Activated gamma-delta T cell (primary cell): ENCODE measurements at regions not wholly inside any gene's neighbourhood (a gene's known extent, or its start where the extent isn't known, plus 50 kb on each side); places are given as distances from the start of the nearest gene placed in this dataset.

Experiments used
- DNase-seq: peaks from one replicate; lab custom pipeline; 2025; lab: John Stamatoyannopoulos, UW

DNA sequence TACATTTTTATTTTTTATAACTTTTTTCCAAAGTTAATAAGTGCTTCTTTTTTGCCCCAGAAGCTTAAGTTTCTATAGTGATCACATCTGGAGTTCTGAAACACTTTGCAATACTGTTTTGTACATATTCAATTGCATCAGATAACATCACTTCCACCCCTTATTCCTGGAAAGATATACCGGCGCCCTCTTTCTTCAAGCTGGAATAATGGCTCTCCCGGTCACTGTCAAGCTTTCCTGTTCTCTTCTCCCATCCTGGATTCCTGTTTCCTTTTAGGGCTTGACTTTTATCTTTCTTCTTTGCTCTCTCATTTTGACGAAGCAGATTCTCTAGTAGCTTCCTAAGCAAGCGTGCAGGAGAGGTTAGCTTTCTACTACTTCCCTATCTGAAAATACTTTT is 1866.8 kb downstream of the MRPL39 start:
- DNase-seq, result no peak

DNA sequence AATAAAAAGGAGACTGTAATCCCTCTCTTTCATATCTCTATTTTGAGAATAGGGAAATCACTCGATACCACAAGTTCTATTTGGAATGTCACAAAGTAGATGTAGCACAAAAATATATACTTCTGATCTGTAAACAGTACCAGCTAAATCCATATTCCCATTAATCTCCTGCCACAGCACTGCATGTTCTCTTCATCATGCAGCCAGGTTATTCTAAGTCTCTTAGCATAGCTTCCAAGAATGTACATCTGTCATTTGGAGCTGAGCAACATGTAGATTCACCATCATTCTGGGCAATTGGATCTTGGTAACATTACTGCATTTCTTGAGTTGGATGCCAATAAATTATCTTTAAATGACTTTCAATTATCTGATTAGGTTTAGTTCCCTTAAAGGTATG is 1874.5 kb downstream of the MRPL39 start:
- no peak for DNase-seq

DNA sequence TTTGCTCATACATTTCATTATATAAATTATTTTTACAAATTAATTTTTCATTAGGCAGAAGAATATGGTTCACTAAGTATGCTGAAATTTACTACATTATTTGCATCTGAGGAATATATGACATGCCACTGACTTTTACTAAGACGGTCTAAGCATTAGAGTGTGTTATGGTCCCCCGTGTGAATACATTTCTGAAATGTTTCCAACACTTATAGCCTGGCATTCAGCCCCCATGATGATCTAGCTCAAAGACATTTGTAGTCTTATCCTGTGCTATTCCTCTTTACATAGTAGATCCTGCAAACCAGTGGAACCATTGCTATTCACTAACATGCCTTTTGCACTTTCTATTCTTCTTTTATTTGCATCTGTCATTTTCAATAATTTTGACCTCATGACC is 1878.0 kb downstream of the MRPL39 start:
- DNase-seq, result no peak

DNA sequence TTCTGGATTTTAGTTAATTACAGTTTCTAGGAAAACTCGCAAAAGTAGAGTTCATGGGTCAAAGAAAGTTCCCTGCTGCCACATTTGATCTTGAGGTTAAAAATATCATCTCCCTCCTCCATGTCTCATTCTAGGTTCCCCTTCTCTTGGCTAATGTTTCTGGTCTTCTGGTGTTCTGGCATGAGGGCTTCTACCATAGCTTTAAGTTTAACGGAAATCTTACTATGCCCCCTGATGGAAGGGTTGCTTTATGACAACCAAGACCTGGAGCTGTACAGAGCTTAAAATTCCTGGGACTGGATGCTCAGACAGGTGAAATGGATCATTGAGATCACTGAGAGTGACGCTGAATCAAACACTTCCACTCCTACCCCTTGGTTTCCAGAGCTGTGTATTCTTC is 1881.7 kb downstream of the MRPL39 start:
- no peak for DNase-seq

DNA sequence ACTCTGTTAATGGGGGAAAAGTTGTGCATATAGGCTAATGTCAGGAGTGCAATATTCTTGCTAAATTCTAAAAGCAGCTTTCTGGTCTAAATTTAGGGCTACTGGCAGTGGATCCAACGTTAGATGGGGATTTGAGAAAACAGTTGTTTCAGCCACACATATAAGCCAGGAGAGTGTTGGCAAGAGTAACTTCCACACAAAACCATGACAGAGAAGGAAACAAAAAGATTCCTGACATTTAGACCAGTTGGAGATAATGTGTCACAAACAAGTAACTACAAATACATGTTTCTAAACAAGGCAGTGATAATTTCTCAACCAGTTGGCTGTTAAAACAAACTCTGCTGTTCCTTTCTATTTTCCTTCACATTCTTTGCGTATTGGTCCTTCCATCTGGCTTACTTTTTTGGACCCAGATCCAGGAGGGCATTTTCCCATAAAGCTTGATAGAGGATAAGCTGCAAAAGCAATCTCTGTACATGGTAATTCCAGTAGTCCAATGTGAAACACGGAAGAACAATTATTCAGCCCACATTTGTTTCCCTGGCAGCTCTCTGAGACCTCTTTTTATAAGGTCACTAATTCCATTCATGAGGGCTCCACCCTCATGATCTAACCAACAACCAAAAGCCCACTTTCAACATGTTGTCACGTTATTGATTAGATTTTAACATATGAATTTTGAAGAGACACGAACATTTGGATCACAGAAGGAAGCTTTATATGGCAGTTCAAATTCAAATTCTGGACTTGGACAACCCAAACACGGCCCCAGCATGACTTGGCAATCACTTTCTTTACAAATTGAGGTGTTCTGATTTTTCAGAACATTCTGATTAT is 1888.6 kb downstream of the MRPL39 start:
- DNase-seq, result no peak

DNA sequence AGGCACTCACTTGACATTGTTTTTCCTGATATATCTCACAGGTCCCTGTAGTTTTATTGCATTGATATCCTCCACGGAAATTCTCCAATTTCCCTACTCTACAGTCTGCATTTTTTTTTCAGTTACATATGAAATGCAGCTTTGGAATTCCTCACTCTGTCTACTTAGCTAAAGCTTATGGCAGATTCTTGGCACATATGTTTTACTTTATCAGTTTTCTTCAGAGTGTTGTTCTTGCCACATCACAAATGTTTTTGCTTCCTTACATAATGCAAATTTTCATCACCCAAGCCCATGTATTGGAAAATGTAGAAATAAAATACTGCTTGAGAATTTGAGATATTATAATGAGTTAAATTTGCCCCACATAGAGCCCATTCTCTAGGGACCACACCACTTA is 1895.1 kb downstream of the MRPL39 start:
- no peak for DNase-seq

DNA sequence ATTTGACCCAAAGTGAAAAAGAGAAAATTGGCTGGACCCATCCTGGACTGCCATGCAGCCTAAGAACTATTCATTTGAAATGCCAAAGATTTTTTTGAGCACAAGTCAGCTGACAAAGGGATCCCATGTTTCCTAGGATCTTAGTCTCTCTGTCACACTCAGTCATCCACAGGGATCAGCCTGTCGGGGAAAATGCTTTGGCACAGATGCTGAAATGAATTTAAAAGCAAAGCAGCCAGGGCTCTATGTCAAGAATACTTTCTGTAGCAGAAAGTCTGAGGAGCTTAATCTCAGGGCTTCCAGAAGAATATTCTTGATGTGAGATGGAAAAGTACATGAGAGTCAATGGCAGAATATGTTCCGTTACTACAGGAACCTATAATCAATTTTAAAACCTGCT is 1900.8 kb downstream of the MRPL39 start:
- DNase-seq, result no peak

DNA sequence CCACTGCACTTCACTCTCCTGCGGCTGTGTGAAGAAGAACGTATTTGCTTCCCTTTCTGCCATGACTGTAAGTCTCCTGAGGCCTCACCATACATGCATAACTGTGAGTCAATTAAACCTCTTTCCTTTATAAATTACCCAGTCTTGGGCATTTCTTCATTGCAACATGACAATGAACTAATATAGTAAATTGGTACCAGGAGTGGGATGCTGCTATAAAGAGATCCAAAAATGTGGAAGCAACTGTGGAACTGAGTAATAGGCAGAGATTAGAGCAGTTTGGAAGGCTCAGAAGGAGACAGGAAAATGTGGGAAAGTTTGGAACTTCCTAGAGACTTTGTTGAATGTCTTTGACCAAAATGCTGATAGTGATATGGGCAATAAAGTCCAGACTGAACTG is 1907.9 kb downstream of the MRPL39 start:
- DNase-seq, result no peak

DNA sequence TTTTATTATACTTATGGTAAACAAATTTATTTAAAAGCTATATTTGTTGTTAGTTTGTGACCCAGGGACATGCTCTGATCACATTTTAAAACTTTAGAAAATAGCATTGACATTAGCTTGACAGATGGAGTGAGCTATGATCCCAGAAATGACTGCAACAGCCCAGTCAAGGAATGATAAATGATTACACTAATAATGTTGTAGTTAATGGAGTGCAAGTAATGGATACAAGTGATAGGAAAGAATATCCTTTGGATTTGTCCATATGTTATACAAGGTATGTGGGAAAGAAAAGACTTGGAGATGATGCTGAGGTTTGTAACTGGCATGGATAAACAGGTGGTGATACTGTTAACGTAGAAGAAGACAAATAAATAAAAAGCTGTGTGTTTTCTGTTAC is 1908.7 kb downstream of the MRPL39 start:
- no peak for DNase-seq

DNA sequence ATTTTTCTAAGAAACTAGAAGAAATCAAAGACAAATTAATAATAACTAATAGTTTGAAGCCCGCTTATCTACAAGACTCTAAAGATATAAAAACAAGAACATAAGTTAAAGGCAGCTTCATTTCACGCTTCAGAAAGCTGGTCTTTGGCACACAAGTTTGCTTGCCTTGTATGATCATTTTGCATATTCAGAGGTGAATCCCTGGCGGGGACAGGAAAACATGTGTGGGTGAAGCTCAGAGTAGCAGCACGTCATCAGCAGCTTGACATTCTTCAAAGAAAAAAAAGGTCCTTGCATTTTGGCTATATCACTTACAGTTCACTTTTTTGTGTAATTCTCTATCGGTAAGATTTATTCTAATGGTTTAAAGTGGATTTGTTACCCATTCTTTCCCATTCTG is 1911.8 kb downstream of the MRPL39 start:
- DNase-seq, result no peak

DNA sequence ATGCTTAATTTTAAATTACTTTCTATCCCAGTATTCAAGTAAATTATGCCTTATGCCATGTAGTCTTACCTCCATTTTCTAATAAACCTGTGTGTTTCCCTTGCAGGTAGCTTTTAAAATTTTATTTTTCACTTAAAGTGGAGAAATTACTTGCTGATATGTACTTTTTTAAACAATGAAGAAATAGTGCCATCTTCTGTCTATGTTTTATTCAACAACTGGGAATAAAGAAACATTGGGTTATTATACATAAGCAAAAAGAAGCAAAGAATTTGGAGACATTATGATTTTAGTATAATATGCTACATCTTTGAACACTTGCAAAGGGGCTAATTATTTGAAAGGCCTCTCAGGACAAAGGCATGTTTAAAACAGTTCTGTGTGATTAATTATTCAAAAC is 1912.9 kb downstream of the MRPL39 start:
- DNase-seq, result no peak

DNA sequence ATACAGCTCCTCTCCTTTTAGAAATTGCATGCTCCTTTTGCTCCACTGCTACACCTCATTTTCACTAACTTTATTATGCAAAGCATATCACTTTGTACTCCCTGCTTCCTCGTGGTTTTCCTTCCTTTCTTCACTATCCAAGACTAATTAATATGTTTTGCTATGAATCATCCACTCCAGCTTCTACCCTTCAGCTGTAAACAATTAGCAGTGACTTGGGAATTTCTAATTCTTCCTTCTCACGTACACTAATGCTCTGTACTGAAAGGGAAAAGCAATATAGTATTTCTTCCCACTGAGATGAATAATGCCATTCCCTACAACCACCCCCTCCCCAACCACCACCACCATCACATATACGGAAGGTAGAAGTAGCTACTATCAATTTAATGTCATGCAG is 1917.0 kb downstream of the MRPL39 start:
- no peak for DNase-seq

DNA sequence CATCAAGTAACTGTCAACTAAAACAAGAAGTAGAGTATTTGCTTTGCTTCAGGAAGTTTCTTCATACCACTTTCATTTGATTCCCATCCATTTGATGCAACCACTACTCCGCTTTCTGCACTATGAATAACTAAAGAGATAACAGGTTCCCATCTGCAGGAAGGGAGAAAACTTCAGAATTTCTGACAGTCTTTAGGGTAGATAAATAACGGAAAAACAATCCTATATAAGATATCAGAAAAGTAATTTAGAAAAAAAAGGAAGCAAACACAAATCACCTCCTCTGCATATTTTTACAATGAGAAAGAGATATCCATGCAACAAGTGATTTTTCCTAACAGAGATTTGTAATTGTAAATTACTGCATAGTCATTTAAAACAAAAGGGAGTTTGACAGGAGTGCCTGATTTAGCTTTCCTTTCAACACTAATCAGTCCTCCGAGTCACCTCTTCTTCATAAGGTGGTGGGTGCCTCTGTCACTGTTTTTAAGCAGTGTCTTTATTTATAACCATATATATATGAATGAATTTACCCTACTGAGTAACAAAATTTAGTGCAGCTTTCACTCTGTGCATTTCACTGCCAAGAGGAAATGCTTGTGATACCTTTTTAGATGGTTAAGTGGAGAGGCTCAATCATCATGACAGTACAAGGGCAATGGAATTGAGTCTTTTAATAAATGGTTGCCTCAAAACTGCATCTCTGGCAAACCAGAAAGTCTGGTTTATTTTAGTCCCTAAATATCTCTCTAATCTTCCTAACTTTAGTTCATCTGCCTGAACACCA is 1920.4 kb downstream of the MRPL39 start:
- no peak for DNase-seq

DNA sequence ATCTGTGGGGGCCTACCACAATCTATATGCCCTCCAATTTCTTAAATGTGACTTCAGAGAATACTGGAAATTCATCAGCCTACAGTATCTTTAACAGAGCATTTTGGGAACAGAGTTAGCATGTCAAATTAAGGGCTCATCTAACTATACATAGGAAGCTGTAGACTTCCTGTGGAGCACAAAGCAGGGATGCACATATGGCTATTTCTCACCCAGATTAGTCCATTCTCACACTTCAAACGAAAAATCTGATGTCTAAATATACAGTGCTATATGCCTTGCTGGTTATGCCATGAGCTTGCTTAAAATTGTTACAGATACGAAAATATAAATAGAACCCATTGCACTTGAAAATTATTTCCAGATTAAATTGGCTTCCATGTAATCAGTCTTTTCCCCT is 1922.8 kb downstream of the MRPL39 start:
- DNase-seq, result no peak

DNA sequence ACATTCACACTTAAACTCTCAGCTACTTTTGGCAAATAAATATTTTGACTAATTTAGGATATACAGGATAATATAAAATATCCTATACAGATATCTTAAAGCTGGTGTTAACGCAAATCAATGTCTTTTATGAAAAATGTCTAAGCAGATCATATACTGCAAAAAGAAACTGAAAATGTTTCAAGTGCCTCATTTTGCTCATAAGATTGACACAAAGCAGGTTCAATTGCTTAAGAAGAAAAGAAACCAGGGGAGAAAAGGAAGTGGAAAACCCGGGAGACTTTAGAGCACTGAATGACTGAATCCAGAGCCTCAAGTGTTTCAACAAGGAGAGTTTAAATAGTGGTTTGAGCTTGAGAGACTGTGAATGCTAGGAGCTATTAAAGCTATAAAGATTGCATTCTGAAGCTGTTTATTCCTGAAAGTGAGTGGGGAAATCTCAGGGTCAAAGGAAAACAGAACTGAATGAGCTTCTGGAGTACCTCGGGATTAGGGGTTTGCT is 1943.0 kb downstream of the MRPL39 start:
- no peak for DNase-seq

DNA sequence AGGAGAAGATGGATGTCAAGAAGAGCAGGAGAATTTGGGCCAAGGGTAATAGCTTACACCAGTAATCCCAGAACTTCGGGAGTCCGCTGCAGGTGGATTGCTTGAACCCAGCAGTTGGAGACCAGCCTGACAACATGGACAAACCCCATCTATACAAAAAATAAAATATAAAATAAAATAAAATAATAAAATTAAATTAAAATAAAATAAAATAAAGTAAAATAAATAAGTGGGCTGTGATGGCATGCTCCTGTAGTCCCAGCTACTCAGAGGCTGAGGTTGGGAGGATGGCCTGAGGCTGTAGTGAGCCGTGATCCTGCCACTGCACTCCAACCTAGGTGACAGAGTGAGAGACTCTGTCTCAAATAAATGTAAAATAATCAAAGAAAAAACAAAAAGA is 1946.7 kb downstream of the MRPL39 start:
- DNase-seq, result no peak

DNA sequence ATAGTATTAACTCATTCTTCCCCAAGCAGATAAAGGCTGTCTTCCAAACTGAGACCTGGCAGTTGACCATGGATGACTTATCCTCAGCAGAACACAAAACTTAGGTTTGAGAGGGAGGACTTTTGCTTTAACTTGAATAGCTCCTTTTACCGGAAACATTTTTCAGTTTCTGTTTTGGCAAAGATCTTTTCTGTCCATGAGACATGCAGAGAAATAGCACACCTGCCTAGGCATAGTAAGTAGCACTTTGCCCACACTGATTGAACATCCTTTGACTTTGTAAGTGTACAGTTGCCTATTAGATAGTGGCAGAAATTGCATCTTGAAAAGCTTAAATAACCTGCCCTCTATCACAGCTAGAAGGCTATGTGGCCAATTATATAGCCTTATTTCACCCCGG is 1962.5 kb downstream of the MRPL39 start:
- DNase-seq, result no peak

DNA sequence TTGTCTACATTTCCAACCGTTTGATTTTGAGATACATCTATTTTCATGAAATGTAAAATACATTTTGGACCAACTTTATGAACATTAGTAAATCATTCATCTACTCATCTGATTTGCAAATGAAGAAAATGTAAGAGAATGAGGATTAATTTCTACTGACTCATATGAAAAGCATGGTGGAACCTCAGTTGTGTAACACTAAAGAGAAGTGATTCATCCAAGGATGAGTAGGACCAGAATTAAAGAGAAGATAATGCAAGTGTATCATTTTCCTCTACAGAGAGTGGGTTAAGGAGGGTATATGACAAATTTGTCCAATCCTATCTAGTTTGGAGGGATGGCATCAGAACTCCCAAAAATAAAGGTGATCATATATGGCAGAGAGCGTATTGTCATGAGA is 1967.6 kb downstream of the MRPL39 start:
- no peak for DNase-seq

DNA sequence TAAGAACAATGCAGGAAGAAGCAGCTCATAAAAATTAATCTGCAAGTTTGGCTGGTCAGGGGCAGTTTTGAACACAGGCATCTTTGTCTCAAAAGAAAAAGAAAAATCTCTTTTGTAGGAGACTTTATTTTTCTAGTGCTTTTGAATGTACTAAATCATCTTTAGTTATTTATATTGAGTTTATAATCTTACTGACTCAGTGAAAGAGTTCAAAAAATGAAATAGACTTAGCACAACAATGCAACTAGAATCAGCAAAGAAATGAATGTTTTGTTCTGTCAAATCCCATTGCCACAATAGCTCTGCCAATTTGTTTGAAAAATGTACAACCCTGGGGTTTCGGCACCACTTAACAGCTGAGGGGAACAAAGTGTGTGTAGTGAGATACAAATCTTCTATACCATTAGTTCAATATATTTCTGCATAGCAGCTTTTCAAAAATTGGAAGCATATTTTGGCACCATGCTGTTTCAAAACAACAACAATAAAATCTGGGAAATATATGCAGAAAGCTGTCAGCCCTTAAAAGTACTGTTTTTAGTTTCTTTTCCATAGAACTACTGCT is 1969.1 kb downstream of the MRPL39 start:
- no peak for DNase-seq

DNA sequence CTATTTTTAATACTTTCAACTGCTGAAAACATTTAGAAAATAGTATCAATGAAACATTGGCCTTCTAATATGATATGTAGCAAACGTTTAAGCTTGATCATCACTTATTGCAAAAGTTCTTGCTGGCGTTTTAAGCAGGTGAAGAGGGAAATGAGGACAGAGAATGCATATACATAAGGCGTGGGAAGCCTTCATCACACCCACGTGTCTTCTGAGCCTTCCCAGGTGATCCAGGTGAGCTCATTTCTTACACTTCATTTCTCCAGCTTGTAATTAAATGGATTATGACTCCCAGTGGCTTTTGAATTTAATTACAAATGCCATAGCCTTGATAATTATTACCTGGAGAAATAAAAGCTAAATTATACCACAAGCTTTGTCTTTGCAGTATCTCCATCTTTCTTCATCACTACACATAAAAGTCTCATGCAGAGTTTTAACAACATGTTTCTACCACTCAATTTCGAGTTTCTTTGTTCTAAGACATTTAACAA is 1973.8 kb downstream of the MRPL39 start:
- no peak for DNase-seq

DNA sequence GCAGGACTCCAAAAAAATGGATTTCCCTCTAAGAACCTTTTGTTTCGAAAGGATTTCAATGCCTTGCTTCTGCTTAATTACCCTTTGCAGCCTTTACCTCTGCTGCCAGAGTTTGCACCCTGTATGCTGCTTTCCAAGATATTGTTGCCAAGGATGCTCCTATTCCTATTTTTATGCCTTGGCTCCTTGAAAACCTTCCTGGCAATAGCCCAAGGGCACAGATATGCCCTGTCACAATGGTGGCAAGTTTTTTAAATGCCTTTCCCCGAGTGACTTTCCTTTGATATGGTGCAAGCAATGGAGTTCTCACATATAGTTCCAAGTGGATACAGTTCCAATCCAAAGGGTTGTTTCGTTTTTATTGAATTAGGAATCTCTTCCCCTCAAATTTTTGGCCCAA is 1983.0 kb downstream of the MRPL39 start:
- no peak for DNase-seq

DNA sequence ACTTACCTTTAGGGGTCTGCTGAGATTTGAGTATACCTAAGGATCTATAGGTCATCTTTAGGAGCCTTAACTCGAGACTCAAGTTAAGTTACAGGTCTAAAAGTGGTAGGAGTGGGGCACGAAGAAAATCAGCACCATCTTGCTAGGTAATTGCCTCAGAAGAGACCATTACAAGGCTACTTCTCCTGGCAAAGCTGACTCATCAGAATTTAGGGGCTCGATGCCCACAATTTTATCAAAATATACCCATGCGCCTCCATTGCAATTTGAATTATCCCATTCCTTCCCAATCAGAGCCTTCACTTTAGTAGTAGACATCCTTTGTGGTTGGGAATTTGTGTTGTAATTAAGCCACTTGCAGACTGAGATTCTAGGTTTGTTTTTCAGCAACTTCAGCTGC is 1994.3 kb downstream of the MRPL39 start:
- DNase-seq, result no peak

DNA sequence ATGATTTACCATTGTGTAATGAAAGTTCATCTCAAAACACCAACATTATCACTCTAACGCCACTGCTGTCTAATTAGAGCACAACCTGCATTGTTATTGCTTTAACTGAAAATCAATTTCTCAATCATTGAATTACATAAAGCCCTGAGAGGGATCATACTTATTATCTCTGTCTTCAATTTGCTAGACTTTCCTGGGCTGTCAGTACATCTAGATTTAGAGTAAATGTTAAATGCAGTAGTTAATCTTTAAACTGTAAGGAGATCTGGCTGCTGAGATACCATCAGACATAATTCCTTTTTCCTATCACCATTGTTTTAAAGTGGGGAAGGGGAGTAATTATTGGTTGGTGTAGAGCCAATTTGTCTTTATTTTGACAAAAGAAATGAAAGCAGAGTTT is 1995.1 kb downstream of the MRPL39 start:
- no peak for DNase-seq
